ENCODE measurements at regions not wholly inside any gene's neighbourhood (a gene's known extent, or its start where the extent isn't known, plus 50 kb on each side); places are given as distances from the start of the nearest gene placed in this dataset.
"Not testable (repeated sequence)": the region's sequence is repeated elsewhere in the genome, so short reads cannot be mapped to it uniquely, and the experiment has no call there.

- no peak for DNase-seq
Measured at GRCh38 chr6:100322886-100323285, 141.8 kb downstream of the SIM1 start.

- DNase-seq, result no peak
Measured at GRCh38 chr6:100320686-100321085, 144.0 kb downstream of the SIM1 start.

- no peak for DNase-seq
Measured at GRCh38 chr6:100317031-100317430, 147.7 kb downstream of the SIM1 start.

- DNase-seq, result no peak
Measured at GRCh38 chr6:100314186-100314585, 150.5 kb downstream of the SIM1 start.

DNA sequence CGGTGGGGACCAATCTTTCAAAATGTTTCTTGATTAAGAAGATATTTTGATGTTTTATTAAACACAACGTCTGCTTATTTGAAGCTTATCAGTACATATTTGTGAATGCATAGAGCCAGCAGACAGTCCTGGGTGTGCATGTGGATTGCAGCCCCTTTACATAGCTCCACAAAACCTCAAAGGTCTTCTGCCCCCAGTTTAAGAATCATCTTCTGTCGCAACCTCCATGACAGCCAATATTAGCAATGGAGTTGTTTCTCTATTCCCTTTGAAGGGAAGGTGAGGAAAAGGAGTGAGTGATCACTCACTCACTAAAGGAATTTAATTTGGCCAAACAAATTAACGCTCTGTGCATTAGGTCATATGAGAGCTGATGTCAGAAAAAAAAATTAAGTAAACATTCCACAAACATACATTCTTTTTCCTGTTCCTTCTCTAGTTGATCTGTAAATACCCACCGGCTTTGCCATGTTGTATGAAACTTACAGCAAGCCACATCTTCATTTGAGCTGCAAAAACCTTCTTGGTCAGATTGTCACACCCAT, 152.9 kb downstream of the SIM1 start:
- DNase-seq, result no peak

DNA sequence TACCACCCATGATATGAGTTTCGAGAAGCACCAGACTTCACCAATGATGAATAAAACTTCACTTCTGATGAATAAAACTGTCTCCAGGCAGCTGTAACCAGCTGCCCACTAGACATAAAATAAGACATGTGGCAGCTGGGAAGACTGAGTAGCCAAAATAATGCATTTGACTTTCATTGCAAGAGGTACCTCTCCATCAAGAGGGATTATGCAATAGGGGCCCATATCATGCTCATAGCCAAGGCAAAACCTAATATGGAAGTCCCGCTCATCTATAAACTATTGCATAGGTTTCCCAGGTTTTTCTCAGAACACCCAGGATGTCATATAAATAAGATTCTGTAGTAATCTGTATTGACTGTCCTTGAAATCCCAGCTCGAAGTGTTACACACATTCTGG, 155.5 kb downstream of the SIM1 start:
- DNase-seq, result no peak

DNA sequence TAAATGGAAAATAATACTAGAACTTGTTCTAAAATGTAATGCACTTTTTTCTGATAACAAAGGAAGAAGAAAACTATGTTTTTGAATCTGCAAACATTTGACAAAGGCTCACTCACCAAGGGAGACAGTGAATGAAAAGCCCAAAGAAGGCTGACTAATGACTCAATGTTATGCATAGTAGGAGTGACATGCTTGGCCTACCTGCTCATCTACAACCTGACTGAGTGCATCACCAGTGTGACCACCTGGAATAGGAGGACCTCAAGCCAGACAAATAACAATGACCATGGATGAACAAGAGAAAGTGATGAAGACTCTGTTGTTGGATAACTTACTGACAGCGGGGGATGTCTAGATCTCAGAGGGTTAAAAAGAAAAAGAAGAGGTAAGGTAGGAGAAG, 157.2 kb downstream of the SIM1 start:
- no peak for DNase-seq

DNA sequence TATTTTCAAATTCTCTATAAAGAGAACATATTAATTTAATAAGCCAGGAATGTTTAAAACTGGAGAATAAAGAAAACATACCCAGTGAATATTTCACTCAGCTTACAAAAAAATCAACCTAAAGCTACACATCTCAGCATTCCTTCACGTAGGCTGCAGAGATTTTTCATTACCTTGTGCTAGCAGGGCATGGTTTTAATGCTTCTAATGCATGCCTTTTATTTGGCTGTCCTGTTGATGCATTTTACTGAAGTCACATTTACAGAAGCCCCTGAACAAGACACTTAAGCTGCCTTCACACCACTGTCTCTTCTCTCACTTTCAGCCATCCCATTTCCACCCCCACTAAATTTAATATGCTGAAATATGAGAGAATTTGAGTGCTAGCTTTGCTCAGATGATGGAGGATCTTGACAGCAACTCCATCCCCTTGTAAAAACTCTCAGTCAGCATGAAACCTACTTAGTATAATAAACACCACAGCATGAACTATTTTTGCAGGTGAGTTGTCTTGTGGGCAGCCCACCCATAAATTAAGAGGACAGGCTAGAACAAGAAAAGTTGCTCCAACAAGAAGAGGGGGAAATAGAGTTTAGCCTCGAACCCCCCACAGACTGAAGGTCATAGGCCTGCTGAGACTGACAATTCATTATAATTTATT, 159.4 kb downstream of the SIM1 start:
- no peak for DNase-seq

DNA sequence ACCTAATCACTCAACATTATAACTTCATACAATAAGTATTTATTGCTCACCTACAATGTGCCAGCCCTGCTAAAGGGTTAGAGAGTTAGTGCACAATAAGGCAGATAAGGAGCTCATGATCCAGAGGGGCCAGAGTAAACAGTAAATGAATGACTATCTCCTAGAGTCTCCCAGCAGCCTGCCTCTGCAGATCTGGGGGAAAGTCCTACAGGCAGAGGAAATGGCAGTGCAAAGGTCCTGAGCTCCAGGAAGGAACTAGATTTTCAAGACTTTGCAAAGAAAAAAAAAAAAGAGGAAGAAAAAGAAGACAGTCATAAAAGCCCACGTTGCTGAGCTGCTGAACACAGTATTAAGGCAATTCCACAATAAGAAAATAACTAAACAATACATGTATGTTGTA, 160.1 kb downstream of the SIM1 start:
- DNase-seq, result no peak

GRCh38 chr6:100301731-100302130, 163.0 kb downstream of the SIM1 start:
- DNase-seq, result no peak

- no peak for DNase-seq
Measured at GRCh38 chr6:100300221-100300736, 164.4 kb downstream of the SIM1 start.

DNA sequence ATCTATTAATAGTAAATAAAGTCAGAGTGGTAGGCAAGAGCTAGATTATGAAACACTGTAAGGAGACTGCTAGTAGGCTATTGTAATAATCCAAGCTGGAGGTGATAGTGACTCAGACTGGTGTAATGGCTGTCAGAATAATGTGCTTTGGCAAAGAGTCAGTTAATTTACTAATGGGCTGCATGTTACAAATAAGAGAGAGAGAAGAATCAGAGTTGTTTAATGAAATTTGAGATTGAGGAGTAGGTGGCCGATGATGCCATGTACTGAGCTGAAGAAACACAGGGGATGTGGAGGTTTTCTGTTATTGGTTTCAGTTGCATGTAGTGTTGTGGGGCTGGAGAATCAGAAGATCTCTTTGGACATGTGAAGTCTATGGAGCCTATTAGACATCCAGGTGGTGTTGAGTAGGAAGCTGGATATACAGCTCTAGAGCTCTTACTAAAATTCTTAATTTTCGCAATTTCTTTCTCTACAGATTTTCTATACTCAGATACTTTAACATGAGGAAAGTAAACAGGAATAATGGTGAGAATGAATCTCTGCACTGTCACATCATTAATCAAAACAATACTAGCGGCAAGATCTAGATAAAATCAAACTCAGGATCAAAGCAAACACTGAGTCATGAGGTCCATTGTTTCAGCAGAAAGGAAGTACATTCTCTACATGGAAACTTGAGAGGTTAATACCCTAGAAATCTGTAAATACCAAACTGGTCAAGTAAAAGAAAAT, 167.7 kb downstream of the SIM1 start:
- DNase-seq, result peak; percentile 31

DNA sequence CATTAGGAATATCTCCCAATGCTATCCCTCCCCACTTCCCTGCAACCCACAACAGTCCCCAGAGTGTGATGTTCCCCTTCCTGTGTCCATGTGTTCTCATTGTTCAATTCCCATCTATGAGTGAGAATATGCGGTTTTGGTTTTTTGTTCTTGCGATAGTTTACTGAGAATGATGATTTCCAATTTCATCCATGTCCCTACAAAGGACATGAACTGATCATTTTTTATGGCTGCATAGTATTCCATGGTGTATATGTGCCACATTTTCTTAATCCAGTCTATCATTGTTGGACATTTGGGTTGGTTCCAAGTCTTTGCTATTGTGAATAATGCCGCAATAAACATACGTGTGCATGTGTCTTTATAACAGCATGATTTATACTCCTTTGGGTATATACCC, 169.5 kb downstream of the SIM1 start:
- not testable (repeated sequence) for DNase-seq

GRCh38 chr6:100289285-100289684, 175.4 kb downstream of the SIM1 start:
- DNase-seq, result no peak

DNA sequence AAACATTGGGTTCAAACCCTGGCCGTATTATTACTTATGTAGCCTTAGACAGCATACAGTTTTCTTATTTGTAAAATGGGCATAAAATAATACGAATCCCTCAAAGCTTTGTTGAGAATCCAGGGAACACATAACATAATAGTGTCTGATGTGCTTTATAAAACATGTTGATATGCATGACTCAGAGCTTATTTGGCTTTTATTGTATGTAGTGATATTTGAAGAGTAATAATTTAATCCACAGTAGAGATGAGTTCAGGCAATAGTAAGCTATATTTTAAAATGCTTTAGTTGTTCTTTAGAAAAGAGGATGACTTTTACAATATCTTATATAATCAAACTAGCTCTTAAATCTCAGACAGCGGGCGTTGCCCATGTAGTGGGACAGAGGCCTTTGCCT, 176.4 kb downstream of the SIM1 start:
- no peak for DNase-seq

DNA sequence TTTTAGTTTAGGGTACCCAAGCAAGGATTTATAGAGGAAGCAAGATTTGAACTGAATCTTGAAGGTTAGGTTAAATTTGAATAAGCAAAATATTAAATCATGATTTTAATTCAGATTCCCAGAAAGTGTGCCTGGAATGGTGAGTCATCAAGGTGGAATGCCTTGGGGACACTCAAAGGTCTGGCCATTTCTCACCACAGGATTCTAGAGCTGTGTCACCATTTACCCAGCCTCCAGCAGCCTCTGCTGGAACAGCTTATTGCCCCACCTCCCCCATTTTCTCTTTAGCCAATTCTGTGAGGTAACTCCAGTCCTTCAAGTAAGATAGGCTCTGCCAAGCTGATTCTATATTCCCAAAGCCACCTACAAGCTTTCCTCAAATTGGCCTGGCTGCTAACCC, 181.4 kb downstream of the SIM1 start:
- DNase-seq, result no peak

GRCh38 chr6:100281471-100281901, 183.2 kb downstream of the SIM1 start:
- peak; percentile 9 for DNase-seq

- no peak for DNase-seq
Measured at GRCh38 chr6:100276311-100277057, 188.2 kb downstream of the SIM1 start.

- DNase-seq, result no peak
Measured at GRCh38 chr6:100274147-100274546, 190.6 kb downstream of the SIM1 start.

DNA sequence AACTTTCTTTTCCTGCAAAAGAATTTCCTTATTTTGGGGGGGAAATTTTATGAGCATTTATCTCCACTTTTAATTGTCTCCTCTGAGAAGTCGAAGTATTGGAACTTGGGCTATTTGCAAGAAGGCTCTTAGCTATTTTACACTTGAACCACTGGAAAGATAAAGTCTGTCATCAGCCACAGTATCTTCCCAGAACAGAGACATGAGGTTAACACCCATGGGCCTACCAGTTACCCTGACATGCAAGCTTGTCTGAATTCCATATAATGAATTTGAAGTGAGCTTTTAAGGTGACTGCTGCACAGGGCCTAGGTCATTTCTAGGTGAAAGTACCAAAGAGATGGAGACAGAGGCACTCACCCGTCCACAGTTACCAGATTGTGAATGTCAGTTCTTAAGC, 193.1 kb downstream of the SIM1 start:
- DNase-seq, result no peak

GRCh38 chr6:100271202-100271601, 193.5 kb downstream of the SIM1 start:
- no peak for DNase-seq

DNA sequence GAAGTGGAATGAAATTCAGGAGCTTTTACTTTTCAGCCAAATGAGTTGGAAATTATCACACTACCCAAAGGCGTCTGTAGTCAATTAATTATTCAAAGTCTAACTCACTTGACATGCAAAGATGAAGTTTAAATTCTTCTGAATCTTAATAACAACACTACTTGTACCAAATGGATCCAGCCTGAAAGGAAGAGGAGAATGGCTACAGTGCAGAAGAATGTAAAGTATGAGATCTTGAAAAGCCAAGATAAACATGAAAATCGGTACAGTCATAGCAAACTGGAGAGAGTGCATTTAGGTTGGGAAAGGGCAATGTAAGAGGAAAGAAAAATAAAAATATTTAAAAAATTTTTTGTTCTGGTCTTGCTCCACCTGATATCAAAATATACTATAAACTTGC, 195.5 kb downstream of the SIM1 start:
- no peak for DNase-seq

DNA sequence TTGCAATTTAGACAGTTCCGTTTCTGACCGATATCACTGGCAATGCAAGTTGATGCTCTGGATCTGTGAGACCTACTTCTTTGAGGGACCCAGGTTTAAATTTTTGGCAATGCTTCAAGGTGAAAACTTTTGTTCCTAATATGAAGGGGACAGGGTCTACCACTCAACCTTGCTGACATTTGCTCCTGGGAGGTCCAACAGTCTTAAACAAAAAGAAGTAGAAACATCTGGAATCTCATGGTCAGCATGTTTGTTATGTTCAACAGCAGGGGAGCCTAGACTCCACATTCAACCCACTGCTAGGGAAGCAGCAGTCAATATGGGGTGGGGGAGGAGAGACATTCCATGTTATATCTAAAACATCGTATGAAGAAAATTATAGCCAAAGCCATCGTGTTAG, 196.4 kb downstream of the SIM1 start:
- DNase-seq, result no peak

DNA sequence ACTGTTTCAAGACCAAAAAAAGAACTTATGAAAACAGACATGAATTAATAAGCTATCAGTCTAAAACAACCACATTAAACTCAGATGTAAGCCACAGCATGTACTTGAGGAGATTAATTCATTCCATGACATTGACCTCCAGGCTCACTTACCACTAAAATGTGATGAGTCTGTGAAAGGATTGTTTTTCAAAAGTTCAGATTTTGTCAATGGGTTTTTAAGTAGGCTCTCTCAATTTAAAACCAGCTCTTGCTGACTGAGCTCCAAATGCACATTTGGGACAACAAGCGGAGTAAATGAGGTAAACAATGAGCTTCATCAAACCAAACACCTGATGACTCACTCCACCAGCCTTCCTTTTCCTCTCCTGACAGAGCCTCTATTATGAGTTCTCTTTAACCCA, 197.0 kb downstream of the SIM1 start:
- DNase-seq, result no peak
